HCT116 (cell line): ENCODE measurements at regions not wholly inside any gene's neighbourhood (a gene's known extent, or its start where the extent isn't known, plus 50 kb on each side); places are given as distances from the start of the nearest gene placed in this dataset.

Experiments used
- ATAC-seq: fragments of 200-7000 bp; cut with Tn5 transposase; 2 replicates; pipeline ENCODE4 v1.9.1; 2020; ENCODE audit warnings: mild to moderate bottlenecking, moderate library complexity
- BruUV-seq: library from RNA; stranded (reverse); fragments of 400-500 nt; replicated peaks from 2 replicates; lab custom pipeline; 2021; lab: Mats Ljungman, UMichigan
- CTCF ChIA-PET: fragments of 300-600 bp; sonication (Branson Sonifier 250); formaldehyde crosslinking; loops from one replicate; lab custom pipeline; 2021; ENCODE audit warnings: antibody characterized with exemption; lab: Charles Lee
- POLR2A ChIA-PET: fragments of 300-600, 350-600 bp; sonication (Branson Sonifier 250); formaldehyde crosslinking; loops from one replicate; lab custom pipeline; 2021; ENCODE audit warnings: antibody characterized with exemption; lab: Charles Lee
- RAD21 ChIA-PET, 2 experiments: fragments of 300-600 bp; sonication (Branson Sonifier 250); formaldehyde crosslinking; loops; one replicate each; lab custom pipeline; 2023; ENCODE audit warnings: low total read pairs in 2 of 2; ENCODE audit not compliant: uncharacterized antibody in 2 of 2, unreplicated experiment in 2 of 2, low non-redundant PET in 1 of 2; lab: Charles Lee
- DNase-seq: peaks from one replicate; pipeline ENCODE4 v3.0.0-alpha.2; 2010; ENCODE audit warnings: low read depth, low spot score
- H2AFZ ChIP-seq: fragments of 200-600 bp; shearing (Covaris generic), sonication (generic); 2 replicates; pipeline ENCODE4 v1.6.1; 2017; ENCODE audit warnings: low read depth, mixed run types, mixed read lengths, antibody characterized with exemption, low read length; ENCODE audit not compliant: poor library complexity, severe bottlenecking
- H3K27ac ChIP-seq: 2 replicates; pipeline ENCODE4 v1.5.1; 2012; ENCODE audit warnings: low read depth, low read length
- H3K27me3 ChIP-seq: fragments of 200-600 bp; sonication (generic); 2 replicates; pipeline ENCODE4 v1.6.1; 2016; ENCODE audit warnings: mixed run types, low read length, mixed read lengths; ENCODE audit not compliant: insufficient read depth
- H3K36me3 ChIP-seq, 2 experiments: fragments of 200-500 bp in 1 of 2; fragments of 200-600 bp in 1 of 2; sonication (Bioruptor generic) in 1 of 2; sonication (generic) in 1 of 2; 2 replicates each; pipeline versions ENCODE4 v1.5.1 to v1.6.1; 2014 to 2016; ENCODE audit warnings: low read length in 2 of 2, inconsistent platforms in 1 of 2, mixed read lengths in 1 of 2, mixed run types in 1 of 2; ENCODE audit not compliant: insufficient read depth in 2 of 2, control insufficient read depth in 1 of 2
- H3K4me1 ChIP-seq, 2 experiments: fragments of 200-600 bp in 1 of 2; sonication (generic) in 1 of 2; 2 replicates each; pipeline versions ENCODE4 v1.5.1 to v1.6.1; 2012 to 2017; ENCODE audit warnings: low read length in 2 of 2, inconsistent platforms in 1 of 2, mild to moderate bottlenecking in 1 of 2, mixed read lengths in 1 of 2, mixed run types in 1 of 2, moderate library complexity in 1 of 2; ENCODE audit not compliant: insufficient read depth in 2 of 2, control insufficient read depth in 1 of 2
- H3K4me2 ChIP-seq: fragments of 200-600 bp; sonication (generic); 2 replicates; pipeline ENCODE4 v1.6.1; 2017; ENCODE audit warnings: mixed run types, low read length, mixed read lengths
- H3K4me3 ChIP-seq, 2 experiments: fragments of 200-600 bp in 1 of 2; sonication (generic) in 1 of 2; replicated peaks in 1 of 2; 2 replicates each; pipeline ENCODE4 v1.5.1; 2011 to 2016; ENCODE audit warnings: low read length in 2 of 2, control low read depth in 1 of 2, low read depth in 1 of 2, mild to moderate bottlenecking in 1 of 2, mixed read lengths in 1 of 2, mixed run types in 1 of 2
- H3K79me2 ChIP-seq: fragments of 200-600 bp; sonication (generic); 2 replicates; pipeline ENCODE4 v1.6.1; 2017; ENCODE audit warnings: mild to moderate bottlenecking, mixed run types, low read length, moderate library complexity, mixed read lengths; ENCODE audit not compliant: insufficient read depth
- H3K9ac ChIP-seq: fragments of 200-600 bp; sonication (generic); 2 replicates; pipeline ENCODE4 v1.6.1; 2016; ENCODE audit warnings: low read length, mixed read lengths
- H3K9me2 ChIP-seq: fragments of 200-600 bp; sonication (generic), shearing (Covaris generic); 2 replicates; pipeline ENCODE4 v1.6.1; 2017; ENCODE audit warnings: mixed run types, mild to moderate bottlenecking, moderate library complexity; ENCODE audit not compliant: insufficient read depth
- H3K9me3 ChIP-seq, 2 experiments: fragments of 200-500 bp in 1 of 2; fragments of 200-600 bp in 1 of 2; sonication (Bioruptor generic) in 1 of 2; sonication (generic) in 1 of 2; 2 replicates each; pipeline ENCODE4 v1.6.1; 2014 to 2017; ENCODE audit warnings: low read length in 2 of 2, mixed read lengths in 2 of 2, inconsistent platforms in 1 of 2, low read depth in 1 of 2, mild to moderate bottlenecking in 1 of 2, mixed run types in 1 of 2, moderate library complexity in 1 of 2; ENCODE audit not compliant: control insufficient read depth in 1 of 2, insufficient read depth in 1 of 2
- H4K20me1 ChIP-seq: fragments of 200-600 bp; sonication (generic), shearing (Covaris generic); 2 replicates; pipeline ENCODE4 v1.6.1; 2017; ENCODE audit warnings: mixed run types, mild to moderate bottlenecking, moderate library complexity; ENCODE audit not compliant: insufficient read depth
- CBX3 ChIP-seq: IDR thresholded peaks from 2 replicates; pipeline ENCODE4 v1.6.1; 2012; ENCODE audit warnings: low read depth
- EGR1 ChIP-seq: IDR thresholded peaks from 2 replicates; pipeline ENCODE4 v1.6.1; 2012; ENCODE audit warnings: low read depth
- EZH2 ChIP-seq: fragments of 200-600 bp; sonication (generic); IDR thresholded peaks from 2 replicates; pipeline ENCODE4 v1.6.1; 2017; ENCODE audit warnings: antibody characterized with exemption, mixed run types
- FOSL1 ChIP-seq: IDR thresholded peaks from 2 replicates; pipeline ENCODE4 v1.6.1; 2012; ENCODE audit warnings: low read depth
- JUND ChIP-seq: IDR thresholded peaks from 2 replicates; pipeline ENCODE4 v1.6.1; 2012
- POLR2A ChIP-seq: IDR thresholded peaks from 2 replicates; pipeline ENCODE4 v1.7.0; 2011; ENCODE audit warnings: borderline replicate concordance; ENCODE audit not compliant: insufficient read depth, insufficient read length; ENCODE audit errors: extremely low read depth
- POLR2AphosphoS5 ChIP-seq: IDR thresholded peaks from 2 replicates; pipeline ENCODE4 v1.6.1; 2011; ENCODE audit warnings: mild to moderate bottlenecking, low read depth, low read length, moderate library complexity
- RAD21 ChIP-seq: IDR thresholded peaks from 2 replicates; pipeline ENCODE4 v1.6.1; 2012; ENCODE audit warnings: low read depth, mild to moderate bottlenecking
- SIN3A ChIP-seq: IDR thresholded peaks from 2 replicates; pipeline ENCODE4 v1.6.1; 2012; ENCODE audit warnings: low read depth
- SP1 ChIP-seq: IDR thresholded peaks from 2 replicates; pipeline ENCODE4 v1.6.1; 2012; ENCODE audit warnings: low read depth
- SRF ChIP-seq: IDR thresholded peaks from 2 replicates; pipeline ENCODE4 v1.6.1; 2012; ENCODE audit warnings: low read depth
- TCF7L2 ChIP-seq: IDR thresholded peaks from 2 replicates; pipeline ENCODE4 v1.7.0; 2011; ENCODE audit warnings: borderline replicate concordance, inconsistent platforms; ENCODE audit not compliant: insufficient read depth, insufficient read length; ENCODE audit errors: extremely low read depth
- YY1 ChIP-seq: IDR thresholded peaks from 2 replicates; pipeline ENCODE4 v1.6.1; 2011; ENCODE audit warnings: low read length, low read depth, moderate library complexity, mild to moderate bottlenecking; ENCODE audit not compliant: insufficient replicate concordance; ENCODE audit errors: extremely low read depth
- ZFX ChIP-seq: fragments of 450-650 bp; IDR thresholded peaks from 2 replicates; pipeline ENCODE4 v1.6.1; 2017
- ZNF274 ChIP-seq: fragments of 200-500 bp; sonication (Bioruptor generic); IDR thresholded peaks from 2 replicates; pipeline ENCODE4 v1.6.1; 2014; ENCODE audit warnings: mild to moderate bottlenecking, low read depth, low read length, inconsistent platforms
- intact Hi-C: fragments of 100-400 bp; cut with micrococcal nuclease; formaldehyde crosslinking; loops from 2 replicates; pipeline ENCODE4 v1.10.0; 2022
- TF ChIP-seq, protein P1 (sequence below): IDR thresholded peaks from 2 replicates; pipeline ENCODE4 v1.6.1; 2012
- TF ChIP-seq, protein P2 (sequence below), 3 experiments: fragments of 200-600 bp in 1 of 3; sonication (generic) in 1 of 3; IDR thresholded peaks in 2 of 3; conservative IDR thresholded peaks in 1 of 3; 2 replicates each; pipeline ENCODE4 v1.5.1; 2012 to 2017; ENCODE audit warnings: low read depth in 2 of 3, low read length in 2 of 3, antibody characterized with exemption in 1 of 3, borderline replicate concordance in 1 of 3, control low read depth in 1 of 3, mild to moderate bottlenecking in 1 of 3, mixed read lengths in 1 of 3, mixed run types in 1 of 3, moderate library complexity in 1 of 3; ENCODE audit not compliant: insufficient read depth in 1 of 3
- TF ChIP-seq, protein P3 (sequence below): IDR thresholded peaks from 2 replicates; pipeline ENCODE4 v1.6.1; 2012
- TF ChIP-seq, protein P4 (sequence below): IDR thresholded peaks from 2 replicates; pipeline ENCODE4 v1.6.1; 2011; ENCODE audit warnings: mild to moderate bottlenecking, low read length, moderate library complexity; ENCODE audit not compliant: insufficient replicate concordance; ENCODE audit errors: extremely low read depth

DNA sequence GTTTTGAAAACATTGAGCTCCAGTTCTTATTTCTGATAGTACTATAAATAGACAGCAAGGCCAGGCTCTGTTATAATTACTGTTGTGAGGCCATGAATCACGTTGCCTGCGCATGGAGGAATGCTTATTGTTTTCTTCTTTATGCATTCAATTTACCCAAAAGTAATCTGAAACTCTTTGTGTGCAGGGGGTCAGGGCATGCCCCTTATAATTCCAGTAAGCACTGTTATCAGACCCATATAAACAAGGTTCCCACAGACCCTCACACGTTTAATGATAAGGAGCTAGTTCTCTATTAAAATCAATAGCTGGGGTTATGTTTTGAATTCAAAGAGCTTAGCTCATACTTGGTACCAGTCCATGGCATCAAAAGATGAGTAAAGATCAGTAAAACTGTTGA, 174.8 kb upstream of the ARG1 start:
- BruUV-seq: no TSS peak
- no peak overlapping the region for H3K27ac ChIP-seq
- H3K79me2 ChIP-seq: no peaks in the 10 kb centered on the region
- peaks cover 0 to 8% of the 10 kb centered on the region in 2 experiments; a peak in 1 of 4 replicates for H3K9me3 ChIP-seq
- RAD21 ChIA-PET: no interaction called here
- no peaks in the 10 kb centered on the region for H4K20me1 ChIP-seq
- no peaks in the 10 kb centered on the region for H3K36me3 ChIP-seq
- ATAC-seq (no peak), DNase-seq (no peak)
- H3K4me2 ChIP-seq: no peak overlapping the region
- H3K4me3 ChIP-seq: no peak overlapping the region
- POLR2A ChIA-PET: no interaction called here
- H3K9ac ChIP-seq: no peak overlapping the region
- no peak overlapping the region for H2AFZ ChIP-seq
- no peaks in the 10 kb centered on the region for H3K9me2 ChIP-seq
- CTCF ChIA-PET: no interaction called here
- H3K4me1 ChIP-seq: peaks cover 0 to 12% of the 10 kb centered on the region in 2 experiments; a peak in 2 of 4 replicates
- H3K27me3 ChIP-seq: no peaks in the 10 kb centered on the region
- intact Hi-C loops: no loop called here
- TF ChIP-seq SIN3A: no peak
- no peak for TF ChIP-seq FOSL1
- no peak for TF ChIP-seq JUND
- TF ChIP-seq, protein P1, sequence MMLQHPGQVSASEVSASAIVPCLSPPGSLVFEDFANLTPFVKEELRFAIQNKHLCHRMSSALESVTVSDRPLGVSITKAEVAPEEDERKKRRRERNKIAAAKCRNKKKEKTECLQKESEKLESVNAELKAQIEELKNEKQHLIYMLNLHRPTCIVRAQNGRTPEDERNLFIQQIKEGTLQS: no peak
- TF ChIP-seq ZNF274: no peak
- TF ChIP-seq, protein P2, sequence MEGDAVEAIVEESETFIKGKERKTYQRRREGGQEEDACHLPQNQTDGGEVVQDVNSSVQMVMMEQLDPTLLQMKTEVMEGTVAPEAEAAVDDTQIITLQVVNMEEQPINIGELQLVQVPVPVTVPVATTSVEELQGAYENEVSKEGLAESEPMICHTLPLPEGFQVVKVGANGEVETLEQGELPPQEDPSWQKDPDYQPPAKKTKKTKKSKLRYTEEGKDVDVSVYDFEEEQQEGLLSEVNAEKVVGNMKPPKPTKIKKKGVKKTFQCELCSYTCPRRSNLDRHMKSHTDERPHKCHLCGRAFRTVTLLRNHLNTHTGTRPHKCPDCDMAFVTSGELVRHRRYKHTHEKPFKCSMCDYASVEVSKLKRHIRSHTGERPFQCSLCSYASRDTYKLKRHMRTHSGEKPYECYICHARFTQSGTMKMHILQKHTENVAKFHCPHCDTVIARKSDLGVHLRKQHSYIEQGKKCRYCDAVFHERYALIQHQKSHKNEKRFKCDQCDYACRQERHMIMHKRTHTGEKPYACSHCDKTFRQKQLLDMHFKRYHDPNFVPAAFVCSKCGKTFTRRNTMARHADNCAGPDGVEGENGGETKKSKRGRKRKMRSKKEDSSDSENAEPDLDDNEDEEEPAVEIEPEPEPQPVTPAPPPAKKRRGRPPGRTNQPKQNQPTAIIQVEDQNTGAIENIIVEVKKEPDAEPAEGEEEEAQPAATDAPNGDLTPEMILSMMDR (IDR thresholded peaks at IDR 0.05 in 2 of 3, conservative IDR thresholded peaks at IDR 0.05 in 1 of 3; ENCODE audit: borderline replicate concordance in 1 of 3, insufficient read depth in 1 of 3, low read depth in 2 of 3, low read length in 2 of 3): no peak
- no peak for TF ChIP-seq SRF
- no peak for TF ChIP-seq TCF7L2
- no peak for TF ChIP-seq ZFX
- TF ChIP-seq, protein P3, sequence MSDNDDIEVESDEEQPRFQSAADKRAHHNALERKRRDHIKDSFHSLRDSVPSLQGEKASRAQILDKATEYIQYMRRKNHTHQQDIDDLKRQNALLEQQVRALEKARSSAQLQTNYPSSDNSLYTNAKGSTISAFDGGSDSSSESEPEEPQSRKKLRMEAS: no peak
- TF ChIP-seq POLR2AphosphoS5: no peak
- TF ChIP-seq, protein P4, sequence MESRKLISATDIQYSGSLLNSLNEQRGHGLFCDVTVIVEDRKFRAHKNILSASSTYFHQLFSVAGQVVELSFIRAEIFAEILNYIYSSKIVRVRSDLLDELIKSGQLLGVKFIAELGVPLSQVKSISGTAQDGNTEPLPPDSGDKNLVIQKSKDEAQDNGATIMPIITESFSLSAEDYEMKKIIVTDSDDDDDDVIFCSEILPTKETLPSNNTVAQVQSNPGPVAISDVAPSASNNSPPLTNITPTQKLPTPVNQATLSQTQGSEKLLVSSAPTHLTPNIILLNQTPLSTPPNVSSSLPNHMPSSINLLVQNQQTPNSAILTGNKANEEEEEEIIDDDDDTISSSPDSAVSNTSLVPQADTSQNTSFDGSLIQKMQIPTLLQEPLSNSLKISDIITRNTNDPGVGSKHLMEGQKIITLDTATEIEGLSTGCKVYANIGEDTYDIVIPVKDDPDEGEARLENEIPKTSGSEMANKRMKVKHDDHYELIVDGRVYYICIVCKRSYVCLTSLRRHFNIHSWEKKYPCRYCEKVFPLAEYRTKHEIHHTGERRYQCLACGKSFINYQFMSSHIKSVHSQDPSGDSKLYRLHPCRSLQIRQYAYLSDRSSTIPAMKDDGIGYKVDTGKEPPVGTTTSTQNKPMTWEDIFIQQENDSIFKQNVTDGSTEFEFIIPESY: no peak
- no peak for TF ChIP-seq YY1
- no peak for TF ChIP-seq EGR1
- TF ChIP-seq EZH2: no peak
- TF ChIP-seq POLR2A: no peak
- no peak for TF ChIP-seq RAD21
- TF ChIP-seq SP1: no peak
- TF ChIP-seq CBX3: no peak
- TF ChIP-seq, all 23 proteins: peak for 0
